ENCODE measurements at regions not wholly inside any gene's neighbourhood (a gene's known extent, or its start where the extent isn't known, plus 50 kb on each side); places are given as distances from the start of the nearest gene placed in this dataset.

- TF ChIP-seq CTCF (conservative IDR thresholded peaks at IDR 0.05; ENCODE audit: low read depth, low read length) (no peak), EZH2 (IDR thresholded peaks at IDR 0.05; ENCODE audit: borderline replicate concordance, low read depth, low read length, poor library complexity, severe bottlenecking) (no peak)
These were observed 109.0 kb upstream of the KL start for GRCh38 chr13:32907211-32907610.
